ENCODE measurements at regions not wholly inside any gene's neighbourhood (a gene's known extent, or its start where the extent isn't known, plus 50 kb on each side); places are given as distances from the start of the nearest gene placed in this dataset.

GRCh38 chr21:20341431-20341830, 656.8 kb upstream of the NCAM2 start:
- WGBS, 2 donors (ENCODE audit: extremely low coverage in 2 of 2, insufficient read length in 2 of 2, insufficient replicate concordance in 1 of 2), result no CpG with 5 or more reads among the region's 4 CpGs
- no peak overlapping the region for H3K4me2 ChIP-seq (ENCODE audit: insufficient read depth, low read length, poor library complexity, severe bottlenecking)

DNA sequence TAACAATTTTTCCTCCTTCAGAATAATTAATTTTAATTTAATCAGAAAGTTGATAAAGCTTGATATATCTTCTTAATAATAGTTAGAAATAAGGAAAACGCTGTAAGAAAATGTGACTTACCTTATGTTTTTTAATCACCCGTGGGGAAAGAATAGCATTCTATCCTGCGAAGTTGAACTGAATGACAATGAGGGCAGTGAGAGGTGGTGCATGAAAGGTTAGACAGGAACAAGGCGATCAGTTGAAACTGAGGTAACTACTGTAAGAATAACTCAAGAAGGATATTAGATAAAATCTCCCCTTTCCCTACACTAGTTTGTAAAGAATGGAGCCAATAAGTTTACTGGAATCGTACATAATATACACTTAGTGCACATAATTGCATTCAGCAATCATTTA, 655.0 kb upstream of the NCAM2 start:
- Histone ChIP-seq H2AFZ (ENCODE audit: low read length) (no peak overlapping the region), H3K79me1 (ENCODE audit: low read depth, low read length) (no peaks in the 10 kb centered on the region), H3K9ac (ENCODE audit: low read depth, low read length, poor library complexity) (no peak overlapping the region), H3K27ac (replicated peaks; ENCODE audit: low read length) (no peak overlapping the region), H3K36me3 (replicated peaks in 1 of 2; ENCODE audit: control insufficient read depth in 2 of 2, insufficient read depth in 2 of 2, low read length in 2 of 2) (no peaks in the 10 kb centered on the region), H3K4ac (ENCODE audit: low read length) (no peak overlapping the region), H2BK5ac (ENCODE audit: low read length) (no peak overlapping the region), H4K91ac (ENCODE audit: low read depth, low read length, poor library complexity) (no peak overlapping the region), H3K23ac (ENCODE audit: low read depth, low read length, poor library complexity) (no peak overlapping the region), H2BK12ac (ENCODE audit: low read length) (no peak overlapping the region), H3K18ac (ENCODE audit: low read length) (no peak overlapping the region), H3K9me3 (replicated peaks in 1 of 2; ENCODE audit: control insufficient read depth in 2 of 2, insufficient read depth in 1 of 2, low read depth in 1 of 2, low read length in 2 of 2) (no peaks in the 10 kb centered on the region), H3K4me1 (ENCODE audit: control insufficient read depth in 2 of 2, insufficient read depth in 1 of 2, low read depth in 1 of 2, low read length in 2 of 2) (peaks cover 0 to 6% of the 10 kb centered on the region in 2 donors), H3K4me3 (ENCODE audit: low read length in 2 of 2) (no peak overlapping the region), H3K14ac (ENCODE audit: low read length) (no peak overlapping the region), H2AK5ac (ENCODE audit: low read depth, low read length) (no peak overlapping the region), H4K8ac (ENCODE audit: low read depth, low read length) (no peak overlapping the region), H2BK15ac (ENCODE audit: low read length) (no peak overlapping the region), H3K27me3 (ENCODE audit: control insufficient read depth in 3 of 3, insufficient read depth in 3 of 3, low read depth in 1 of 3, low read length in 3 of 3) (no peaks in the 10 kb centered on the region), H2BK120ac (ENCODE audit: low read depth, low read length) (no peak overlapping the region), H3K4me2 (ENCODE audit: insufficient read depth, low read length, poor library complexity, severe bottlenecking) (no peak overlapping the region)
- no CpG with 5 or more reads among the region's 5 CpGs for WGBS, 2 donors (ENCODE audit: extremely low coverage in 2 of 2, insufficient read length in 2 of 2, insufficient replicate concordance in 1 of 2)
- no peak for DNase-seq (ENCODE audit: low spot score)

More at GRCh38 chr21:20341431-20341830, 656.8 kb upstream of the NCAM2 start:
- H2AFZ ChIP-seq (ENCODE audit: low read length), result no peak overlapping the region
- no peak overlapping the region for H2BK12ac ChIP-seq (ENCODE audit: low read length)
- H3K27ac ChIP-seq (replicated peaks; ENCODE audit: low read length), result no peak overlapping the region
- no peak overlapping the region for H3K14ac ChIP-seq (ENCODE audit: low read length)
- H3K27me3 ChIP-seq (ENCODE audit: control insufficient read depth in 3 of 3, insufficient read depth in 3 of 3, low read depth in 1 of 3, low read length in 3 of 3), result no peaks in the 10 kb centered on the region
- H3K9ac ChIP-seq (ENCODE audit: low read depth, low read length, poor library complexity), result no peak overlapping the region
- H3K36me3 ChIP-seq (replicated peaks in 1 of 2; ENCODE audit: control insufficient read depth in 2 of 2, insufficient read depth in 2 of 2, low read length in 2 of 2), result no peaks in the 10 kb centered on the region
- DNase-seq (ENCODE audit: low spot score), result no peak
- H3K79me1 ChIP-seq (ENCODE audit: low read depth, low read length), result no peaks in the 10 kb centered on the region
- no peak overlapping the region for H3K4ac ChIP-seq (ENCODE audit: low read length)
- H3K4me3 ChIP-seq (ENCODE audit: low read length in 2 of 2), result no peak overlapping the region
- no peak overlapping the region for H3K18ac ChIP-seq (ENCODE audit: low read length)
- H3K4me1 ChIP-seq (ENCODE audit: control insufficient read depth in 2 of 2, insufficient read depth in 1 of 2, low read depth in 1 of 2, low read length in 2 of 2), result peaks cover 0 to 6% of the 10 kb centered on the region in 2 donors
- H3K23ac ChIP-seq (ENCODE audit: low read depth, low read length, poor library complexity), result no peak overlapping the region
- no peak overlapping the region for H2BK15ac ChIP-seq (ENCODE audit: low read length)
- H2AK5ac ChIP-seq (ENCODE audit: low read depth, low read length), result no peak overlapping the region
- H2BK120ac ChIP-seq (ENCODE audit: low read depth, low read length), result no peak overlapping the region
- H3K9me3 ChIP-seq (replicated peaks in 1 of 2; ENCODE audit: control insufficient read depth in 2 of 2, insufficient read depth in 1 of 2, low read depth in 1 of 2, low read length in 2 of 2), result no peaks in the 10 kb centered on the region
- no peak overlapping the region for H4K8ac ChIP-seq (ENCODE audit: low read depth, low read length)
- no peak overlapping the region for H4K91ac ChIP-seq (ENCODE audit: low read depth, low read length, poor library complexity)
- no peak overlapping the region for H2BK5ac ChIP-seq (ENCODE audit: low read length)

DNA sequence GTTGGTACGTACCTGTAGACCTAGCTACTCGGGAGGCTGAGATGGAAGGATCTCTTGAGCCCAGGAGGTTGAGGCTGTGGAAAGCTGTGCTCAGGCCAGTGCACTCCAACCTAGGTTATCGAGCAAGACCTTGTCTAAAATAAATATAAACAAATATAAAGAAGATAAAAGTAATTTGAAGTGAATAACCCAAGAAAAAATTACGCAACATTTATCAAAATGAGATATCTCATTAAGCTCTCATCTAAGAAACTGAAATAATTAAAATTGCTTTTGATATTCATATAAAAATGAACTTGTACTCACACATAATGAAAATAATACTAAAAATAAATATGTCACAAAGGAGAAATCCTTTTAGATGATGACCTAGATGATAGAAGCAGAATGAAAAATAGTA, 647.1 kb upstream of the NCAM2 start:
- Histone ChIP-seq H3K18ac (ENCODE audit: low read length) (no peak overlapping the region), H2BK120ac (ENCODE audit: low read depth, low read length) (no peak overlapping the region), H2BK15ac (ENCODE audit: low read length) (no peak overlapping the region), H3K14ac (ENCODE audit: low read length) (no peak overlapping the region), H3K4me2 (ENCODE audit: insufficient read depth, low read length, poor library complexity, severe bottlenecking) (no peak overlapping the region), H3K79me1 (ENCODE audit: low read depth, low read length) (no peaks in the 10 kb centered on the region), H3K36me3 (replicated peaks in 1 of 2; ENCODE audit: control insufficient read depth in 2 of 2, insufficient read depth in 2 of 2, low read length in 2 of 2) (no peaks in the 10 kb centered on the region), H2BK12ac (ENCODE audit: low read length) (no peak overlapping the region), H2AFZ (ENCODE audit: low read length) (no peak overlapping the region), H3K9ac (ENCODE audit: low read depth, low read length, poor library complexity) (no peak overlapping the region), H3K27ac (replicated peaks; ENCODE audit: low read length) (no peak overlapping the region), H3K4me1 (ENCODE audit: control insufficient read depth in 2 of 2, insufficient read depth in 1 of 2, low read depth in 1 of 2, low read length in 2 of 2) (no peaks in the 10 kb centered on the region), H3K23ac (ENCODE audit: low read depth, low read length, poor library complexity) (no peak overlapping the region), H4K8ac (ENCODE audit: low read depth, low read length) (no peak overlapping the region), H3K4ac (ENCODE audit: low read length) (no peak overlapping the region), H4K91ac (ENCODE audit: low read depth, low read length, poor library complexity) (no peak overlapping the region), H3K4me3 (ENCODE audit: low read length in 2 of 2) (no peak overlapping the region), H3K27me3 (ENCODE audit: control insufficient read depth in 3 of 3, insufficient read depth in 3 of 3, low read depth in 1 of 3, low read length in 3 of 3) (no peaks in the 10 kb centered on the region), H2BK5ac (ENCODE audit: low read length) (no peak overlapping the region), H3K9me3 (replicated peaks in 1 of 2; ENCODE audit: control insufficient read depth in 2 of 2, insufficient read depth in 1 of 2, low read depth in 1 of 2, low read length in 2 of 2) (no peaks in the 10 kb centered on the region), H2AK5ac (ENCODE audit: low read depth, low read length) (no peak overlapping the region)
- no peak for DNase-seq (ENCODE audit: low spot score)
- no CpG with 5 or more reads among the region's 4 CpGs for WGBS, 2 donors (ENCODE audit: extremely low coverage in 2 of 2, insufficient read length in 2 of 2, insufficient replicate concordance in 1 of 2)

DNA sequence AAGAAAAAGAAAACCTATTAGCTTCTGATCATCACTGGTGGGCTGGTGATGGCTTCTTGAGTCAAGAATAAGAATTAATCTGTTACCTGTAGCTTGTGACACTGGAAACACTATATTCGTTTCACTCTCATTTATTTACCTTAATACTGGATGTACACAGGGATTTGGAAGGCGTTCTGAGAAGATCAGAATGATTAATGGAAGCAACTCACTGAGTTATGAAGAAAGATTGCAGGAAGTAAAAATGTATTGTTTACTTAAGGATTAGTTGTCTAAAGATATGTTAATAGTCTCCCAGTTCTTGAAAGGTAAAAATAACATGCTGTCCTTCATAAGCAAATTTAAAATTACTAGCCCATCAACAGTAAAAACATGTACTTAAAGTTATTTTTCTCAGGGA, 644.9 kb upstream of the NCAM2 start:
- H3K9me3 ChIP-seq (replicated peaks in 1 of 2; ENCODE audit: control insufficient read depth in 2 of 2, insufficient read depth in 1 of 2, low read depth in 1 of 2, low read length in 2 of 2), result no peaks in the 10 kb centered on the region
- no peak overlapping the region for H3K4ac ChIP-seq (ENCODE audit: low read length)
- DNase-seq (ENCODE audit: low spot score), result no peak
- H3K36me3 ChIP-seq (replicated peaks in 1 of 2; ENCODE audit: control insufficient read depth in 2 of 2, insufficient read depth in 2 of 2, low read length in 2 of 2), result no peaks in the 10 kb centered on the region
- H2AFZ ChIP-seq (ENCODE audit: low read length), result no peak overlapping the region
- no peak overlapping the region for H4K91ac ChIP-seq (ENCODE audit: low read depth, low read length, poor library complexity)
- H2BK15ac ChIP-seq (ENCODE audit: low read length), result no peak overlapping the region
- H3K9ac ChIP-seq (ENCODE audit: low read depth, low read length, poor library complexity), result no peak overlapping the region
- H3K4me3 ChIP-seq (ENCODE audit: low read length in 2 of 2), result no peak overlapping the region
- no peak overlapping the region for H3K14ac ChIP-seq (ENCODE audit: low read length)
- H3K4me2 ChIP-seq (ENCODE audit: insufficient read depth, low read length, poor library complexity, severe bottlenecking), result no peak overlapping the region
- no peak overlapping the region for H3K27ac ChIP-seq (replicated peaks; ENCODE audit: low read length)
- no peaks in the 10 kb centered on the region for H3K79me1 ChIP-seq (ENCODE audit: low read depth, low read length)
- H2BK120ac ChIP-seq (ENCODE audit: low read depth, low read length), result no peak overlapping the region
- no peak overlapping the region for H2AK5ac ChIP-seq (ENCODE audit: low read depth, low read length)
- H4K8ac ChIP-seq (ENCODE audit: low read depth, low read length), result no peak overlapping the region
- no CpG with 5 or more reads among the region's 2 CpGs for WGBS, 2 donors (ENCODE audit: extremely low coverage in 2 of 2, insufficient read length in 2 of 2, insufficient replicate concordance in 1 of 2)
- no peak overlapping the region for H3K23ac ChIP-seq (ENCODE audit: low read depth, low read length, poor library complexity)
- no peak overlapping the region for H3K18ac ChIP-seq (ENCODE audit: low read length)
- no peaks in the 10 kb centered on the region for H3K27me3 ChIP-seq (ENCODE audit: control insufficient read depth in 3 of 3, insufficient read depth in 3 of 3, low read depth in 1 of 3, low read length in 3 of 3)
- H2BK5ac ChIP-seq (ENCODE audit: low read length), result no peak overlapping the region
- H2BK12ac ChIP-seq (ENCODE audit: low read length), result no peak overlapping the region
- no peaks in the 10 kb centered on the region for H3K4me1 ChIP-seq (ENCODE audit: control insufficient read depth in 2 of 2, insufficient read depth in 1 of 2, low read depth in 1 of 2, low read length in 2 of 2)

Measured in neuronal stem cell (in vitro differentiated cells).